ENCODE measurements at regions not wholly inside any gene's neighbourhood (a gene's known extent, or its start where the extent isn't known, plus 50 kb on each side); places are given as distances from the start of the nearest gene placed in this dataset.

DNA sequence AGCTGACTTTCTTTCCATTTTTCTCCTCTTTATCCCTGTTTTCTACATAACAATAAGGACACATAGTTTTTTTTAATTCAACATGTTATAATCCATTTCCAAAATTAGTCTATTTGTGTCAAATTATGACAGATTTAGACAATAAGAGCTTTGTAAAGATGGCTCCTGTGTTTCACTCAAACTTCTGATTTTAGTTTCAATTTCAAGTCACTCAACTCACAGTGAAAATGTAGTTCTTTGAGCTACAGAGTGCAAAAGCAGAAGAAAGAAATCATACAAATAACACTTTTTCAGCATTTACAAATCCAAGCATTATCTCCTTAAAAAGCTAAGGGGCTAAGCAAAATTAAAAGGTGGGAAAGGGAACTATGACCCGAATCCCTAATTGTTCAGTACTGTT is 340.7 kb upstream of the TRIB2 start:
- TF ChIP-seq CTCF (IDR thresholded peaks at IDR 0.05) (no peak), POLR2AphosphoS5 (IDR thresholded peaks at IDR 0.05) (no peak)
